Ovary (tissue), 7 donors: ENCODE measurements at regions not wholly inside any gene's neighbourhood (a gene's known extent, or its start where the extent isn't known, plus 50 kb on each side); places are given as distances from the start of the nearest gene placed in this dataset.
"Not testable (repeated sequence)": the region's sequence is repeated elsewhere in the genome, so short reads cannot be mapped to it uniquely, and the experiment has no call there.

Source experiments
- DNase-seq, 5 donors: peaks; one replicate each; pipeline ENCODE4 v3.0.0-alpha.2; 2019 to 2020
- H3K27ac ChIP-seq, 2 donors: fragments of 200-600 bp; one replicate each; pipeline versions ENCODE4 v1.5.1 to v1.8.0; 2019 to 2022
- H3K27me3 ChIP-seq: fragments of 200-600 bp; one replicate; pipeline ENCODE4 v1.8.0; 2022
- H3K36me3 ChIP-seq: fragments of 200-600 bp; sonication (generic); one replicate; pipeline ENCODE4 v1.5.1; 2019
- H3K4me1 ChIP-seq: one replicate; pipeline ENCODE4 v1.8.1; 2013; ENCODE audit warnings: mild to moderate bottlenecking, moderate library complexity; ENCODE audit not compliant: insufficient read depth
- H3K4me3 ChIP-seq: fragments of 200-600 bp; sonication (generic); one replicate; pipeline ENCODE4 v1.5.1; 2017
- H3K9me3 ChIP-seq, 2 donors: fragments of 200-600 bp in 1 of 2; sonication (generic) in 1 of 2; one replicate each; pipeline versions ENCODE4 v1.5.1 to v1.8.1; 2013 to 2019; ENCODE audit warnings: mild to moderate bottlenecking in 1 of 2, moderate library complexity in 1 of 2
- CTCF ChIP-seq, 3 donors: fragments of 450-650 bp in 2 of 3; fragments of 200-600 bp in 1 of 3; IDR thresholded peaks; one replicate each; pipeline versions ENCODE4 v1.5.1 to v1.8.0; 2016 to 2022; ENCODE audit warnings: antibody characterized with exemption in 3 of 3, mild to moderate bottlenecking in 1 of 3
- EP300 ChIP-seq: sonication (generic); formaldehyde crosslinking; IDR thresholded peaks from one replicate; pipeline ENCODE4 v1.6.1; 2017; ENCODE audit warnings: antibody characterized with exemption
- POLR2A ChIP-seq: fragments of 450-650 bp; IDR thresholded peaks from one replicate; pipeline ENCODE4 v1.6.1; 2017; ENCODE audit warnings: antibody characterized with exemption, mild to moderate bottlenecking, moderate library complexity
- WGBS, 3 donors: extraction: QIAGEN DNeasy Blood & Tissue Kit in 1 of 3; methylation state at CpG; one replicate each; pipeline versions ENCODE4 v1.1.5 to v1.1.7; 2013 to 2017; 5-methylcytosine and 5-hydroxymethylcytosine counted together
- intact Hi-C, 4 donors: fragments of 100-400 bp; cut with DNase I; formaldehyde crosslinking; loops; one replicate each; pipeline versions ENCODE4 v1.11.0 to v1.15.1; 2022 to 2023
- donor health status: DM: no; HTN: no; CAD: no; lungs with moderate emphysema.
- donor health status: DM: no; HTN: no; CAD: no.
- donor health status: Bipolar disorder and iron deficiency.
- donor health status: DM: no; HTN: no; CAD: no.
- donor health status: DM: yes; HTN: yes; CAD: no.

- Histone ChIP-seq H3K4me1 (no peaks in the 10 kb centered on the region), H3K36me3 (no peaks in the 10 kb centered on the region), H3K4me3 (no peak overlapping the region), H3K27me3 (no peaks in the 10 kb centered on the region), H3K9me3 (no peaks in the 10 kb centered on the region), H3K27ac (no peak overlapping the region)
- no peak for DNase-seq
- 69 to 77% (median 75%) methylated on average over 7 of the region's 7 CpGs for WGBS, 3 donors
- TF ChIP-seq EP300 (no peak), CTCF (IDR thresholded peaks at IDR 0.05) (no peak), POLR2A (no peak)
- intact Hi-C loops = no loop called here
Observed at GRCh38 chr2:176924909-176925534, 287.6 kb upstream of the HNRNPA3 start.

- Histone ChIP-seq H3K36me3 (no peaks in the 10 kb centered on the region), H3K9me3 (no peaks in the 10 kb centered on the region), H3K27ac (no peak overlapping the region), H3K4me1 (no peaks in the 10 kb centered on the region), H3K27me3 (no peaks in the 10 kb centered on the region), H3K4me3 (no peak overlapping the region)
- WGBS, 3 donors = 0 to 44% (median 0%) methylated on average over 1 of the region's 1 CpG
- no peak for DNase-seq
- TF ChIP-seq POLR2A (no peak), EP300 (no peak), CTCF (IDR thresholded peaks at IDR 0.05) (no peak)
- intact Hi-C loops = no loop called here
Observed at GRCh38 chr2:176926453-176926852, 286.1 kb upstream of the HNRNPA3 start.

- H3K4me3 ChIP-seq, H3K36me3 ChIP-seq, intact Hi-C loops, H3K27me3 ChIP-seq, H3K4me1 ChIP-seq, H3K9me3 ChIP-seq, H3K27ac ChIP-seq, DNase-seq: not testable (repeated sequence)
- WGBS, 3 donors = 89 to 94% (median 92%) methylated on average over 2 of the region's 2 CpGs
Observed at GRCh38 chr2:176929387-176929786, 283.2 kb upstream of the HNRNPA3 start.

- WGBS, 3 donors = 64 to 84% (median 83%) methylated on average over 8 of the region's 8 CpGs
- Histone ChIP-seq H3K27me3 (no peaks in the 10 kb centered on the region), H3K27ac (no peak overlapping the region), H3K4me1 (no peaks in the 10 kb centered on the region), H3K36me3 (no peaks in the 10 kb centered on the region), H3K4me3 (no peak overlapping the region), H3K9me3 (no peaks in the 10 kb centered on the region)
- no peak for DNase-seq
- no peak for TF ChIP-seq EP300
- intact Hi-C loops = no loop called here
Observed at GRCh38 chr2:176931588-176932563, 280.7 kb upstream of the HNRNPA3 start.

GRCh38 chr2:176934131-176934530 is 278.5 kb upstream of the HNRNPA3 start:
- H3K36me3 ChIP-seq = no peaks in the 10 kb centered on the region
- no peaks in the 10 kb centered on the region for H3K27me3 ChIP-seq
- no peak for DNase-seq
- TF ChIP-seq POLR2A = no peak
- no peak for TF ChIP-seq CTCF (IDR thresholded peaks at IDR 0.05)
- no peak for TF ChIP-seq EP300
- intact Hi-C loops = no loop called here
- H3K4me3 ChIP-seq = no peak overlapping the region
- no peaks in the 10 kb centered on the region for H3K4me1 ChIP-seq
- no peak overlapping the region for H3K27ac ChIP-seq
- 97 to 99% (median 98%) methylated on average over 5 of the region's 5 CpGs for WGBS, 3 donors
- no peaks in the 10 kb centered on the region for H3K9me3 ChIP-seq
